ENCODE measurements at regions not wholly inside any gene's neighbourhood (a gene's known extent, or its start where the extent isn't known, plus 50 kb on each side); places are given as distances from the start of the nearest gene placed in this dataset.

DNA sequence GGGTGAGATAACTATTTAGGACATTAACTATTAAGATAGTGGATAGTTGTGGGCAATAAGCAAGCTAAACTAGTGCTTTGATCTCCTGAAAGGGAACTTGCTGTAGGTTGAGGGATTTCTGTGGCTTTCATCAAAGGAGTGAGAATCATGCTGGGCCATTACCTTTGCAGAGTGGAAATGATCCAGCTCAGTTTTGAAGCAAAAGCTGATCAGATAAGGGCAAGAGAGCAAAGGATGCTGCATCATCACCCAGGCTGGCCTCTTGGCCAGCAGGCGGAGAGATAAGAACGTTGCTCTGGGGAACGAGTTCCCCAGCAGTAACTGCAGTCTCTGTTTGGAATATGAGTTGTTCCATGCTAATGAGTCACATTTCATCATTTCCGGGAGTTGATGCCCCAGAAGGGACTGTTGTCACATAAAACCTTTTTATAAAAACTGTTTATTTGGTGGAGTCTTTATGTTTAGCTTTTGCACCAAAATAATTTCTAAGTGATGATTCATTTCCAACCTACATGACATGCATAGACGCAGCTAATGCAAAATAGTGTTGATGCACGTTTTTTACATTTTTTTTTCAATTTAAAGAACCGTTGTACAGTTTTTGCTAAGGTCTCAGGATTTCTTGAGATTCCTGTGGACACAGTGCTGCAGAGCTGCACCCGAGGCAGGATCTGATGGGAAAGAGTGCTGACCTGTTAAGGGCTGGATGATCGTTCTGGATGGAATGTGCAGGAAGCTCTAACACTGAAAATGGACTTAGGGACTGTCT lies 99.3 kb downstream of the ACTBL2 start:
- TF ChIP-seq, protein P1, sequence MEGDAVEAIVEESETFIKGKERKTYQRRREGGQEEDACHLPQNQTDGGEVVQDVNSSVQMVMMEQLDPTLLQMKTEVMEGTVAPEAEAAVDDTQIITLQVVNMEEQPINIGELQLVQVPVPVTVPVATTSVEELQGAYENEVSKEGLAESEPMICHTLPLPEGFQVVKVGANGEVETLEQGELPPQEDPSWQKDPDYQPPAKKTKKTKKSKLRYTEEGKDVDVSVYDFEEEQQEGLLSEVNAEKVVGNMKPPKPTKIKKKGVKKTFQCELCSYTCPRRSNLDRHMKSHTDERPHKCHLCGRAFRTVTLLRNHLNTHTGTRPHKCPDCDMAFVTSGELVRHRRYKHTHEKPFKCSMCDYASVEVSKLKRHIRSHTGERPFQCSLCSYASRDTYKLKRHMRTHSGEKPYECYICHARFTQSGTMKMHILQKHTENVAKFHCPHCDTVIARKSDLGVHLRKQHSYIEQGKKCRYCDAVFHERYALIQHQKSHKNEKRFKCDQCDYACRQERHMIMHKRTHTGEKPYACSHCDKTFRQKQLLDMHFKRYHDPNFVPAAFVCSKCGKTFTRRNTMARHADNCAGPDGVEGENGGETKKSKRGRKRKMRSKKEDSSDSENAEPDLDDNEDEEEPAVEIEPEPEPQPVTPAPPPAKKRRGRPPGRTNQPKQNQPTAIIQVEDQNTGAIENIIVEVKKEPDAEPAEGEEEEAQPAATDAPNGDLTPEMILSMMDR (conservative IDR thresholded peaks at IDR 0.05), result no peak
- no peak for TF ChIP-seq ZFX (IDR thresholded peaks at IDR 0.05)
